Activated CD4-positive, alpha-beta memory T cell treated with anti-CD3 and anti-CD28 coated beads for 36 hours (primary cell): ENCODE measurements at regions not wholly inside any gene's neighbourhood (a gene's known extent, or its start where the extent isn't known, plus 50 kb on each side); places are given as distances from the start of the nearest gene placed in this dataset.

Source experiments
- CTCF ChIA-PET: fragments of 350-600 bp; sonication (Branson Sonifier 250); formaldehyde crosslinking; loops from one replicate; lab custom pipeline; 2021; ENCODE audit warnings: antibody characterized with exemption, inconsistent platforms; lab: Charles Lee
- POLR2A ChIA-PET: fragments of 350-600 bp; sonication (Branson Sonifier 250); formaldehyde crosslinking; loops from one replicate; lab custom pipeline; 2021; ENCODE audit warnings: antibody characterized with exemption; lab: Charles Lee
- DNase-seq: peaks from one replicate; pipeline ENCODE4 v3.0.0-alpha.2; 2020
- H3K27ac Mint-ChIP-seq: one replicate; pipeline ENCODE4 v1.8.0; 2021; ENCODE audit warnings: mixed read lengths
- H3K27me3 Mint-ChIP-seq: one replicate; pipeline ENCODE4 v1.8.0; 2021; ENCODE audit warnings: mixed read lengths
- H3K36me3 Mint-ChIP-seq: one replicate; pipeline ENCODE4 v1.8.0; 2021; ENCODE audit warnings: mixed read lengths
- H3K4me1 Mint-ChIP-seq: one replicate; pipeline ENCODE4 v1.8.0; 2021; ENCODE audit warnings: low read depth, mixed read lengths
- H3K4me3 Mint-ChIP-seq: one replicate; pipeline ENCODE4 v1.8.0; 2021; ENCODE audit warnings: mild to moderate bottlenecking, mixed read lengths
- H3K9me3 Mint-ChIP-seq: one replicate; pipeline ENCODE4 v1.8.0; 2021; ENCODE audit warnings: mixed read lengths
- intact Hi-C: fragments of 100-400 bp; cut with micrococcal nuclease; formaldehyde crosslinking; loops from one replicate; pipeline ENCODE4 v1.15.1; 2023

DNA sequence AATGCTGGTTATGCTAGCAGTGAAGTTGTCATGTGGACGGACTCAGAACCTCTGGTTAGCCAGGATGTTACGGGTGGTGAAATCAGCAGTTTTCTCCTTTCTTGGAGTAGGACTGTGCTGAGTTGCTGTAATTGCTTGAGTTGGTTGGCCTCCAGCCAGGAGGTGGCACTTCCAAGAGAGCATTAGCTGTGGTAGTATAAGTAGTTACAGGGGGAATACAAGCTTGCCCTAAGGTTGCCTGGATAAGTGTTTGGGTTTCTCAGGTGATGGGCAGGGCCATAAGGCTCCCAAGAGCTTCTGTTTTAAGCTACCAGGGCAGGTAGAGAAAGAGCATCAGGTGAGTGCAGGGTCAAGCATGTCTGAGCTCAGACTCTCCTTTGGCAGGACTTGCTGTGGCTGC lies 103.0 kb downstream of the ZNF518B start:
- Mint-ChIP-seq H3K4me3 (no peak overlapping the region), H3K36me3 (no peaks in the 10 kb centered on the region), H3K9me3 (peaks cover 5% of the 10 kb centered on the region), H3K27ac (no peak overlapping the region), H3K27me3 (peaks cover 9% of the 10 kb centered on the region), H3K4me1 (no peaks in the 10 kb centered on the region)
- ChIA-PET CTCF (no interaction called here), POLR2A (no interaction called here)
- intact Hi-C loops, result no loop called here
- DNase-seq, result no peak

GRCh38 chr4:10353110-10353509 lies 104.1 kb downstream of the ZNF518B start:
- Mint-ChIP-seq H3K4me3 (no peak overlapping the region), H3K9me3 (peaks cover 5% of the 10 kb centered on the region)
- CTCF ChIA-PET, result no interaction called here

DNA sequence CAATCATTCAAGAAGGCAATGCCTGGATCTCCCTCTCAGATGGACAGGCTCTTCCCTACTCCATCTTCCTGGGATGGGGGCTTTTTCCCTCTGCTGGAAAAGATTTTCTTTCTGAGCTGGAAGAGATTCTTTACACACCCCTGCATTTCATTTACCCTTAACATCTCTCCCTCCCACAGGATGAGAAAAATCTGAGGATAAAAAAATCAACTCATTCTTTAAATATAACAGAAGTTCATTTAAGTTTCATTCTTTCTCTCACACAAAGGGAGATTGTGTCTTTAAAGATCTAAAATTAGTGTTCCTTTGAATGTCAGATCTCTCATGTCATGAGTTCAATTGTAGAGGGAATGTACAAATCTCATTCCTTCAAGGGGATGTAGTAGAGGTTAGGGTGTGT lies 109.0 kb downstream of the ZNF518B start:
- Mint-ChIP-seq H3K36me3 (no peaks in the 10 kb centered on the region), H3K27ac (no peak overlapping the region), H3K4me1 (no peaks in the 10 kb centered on the region), H3K27me3 (peaks cover 4% of the 10 kb centered on the region), H3K4me3 (no peak overlapping the region), H3K9me3 (peaks cover 5% of the 10 kb centered on the region)
- CTCF ChIA-PET, result no interaction called here
- intact Hi-C loops, result no loop called here
- POLR2A ChIA-PET, result no interaction called here
- DNase-seq, result no peak

More at GRCh38 chr4:10353110-10353509, 104.1 kb downstream of the ZNF518B start:
- POLR2A ChIA-PET, result no interaction called here
- H3K27me3 Mint-ChIP-seq, result peaks cover 5% of the 10 kb centered on the region
- H3K4me1 Mint-ChIP-seq, result no peaks in the 10 kb centered on the region
- H3K36me3 Mint-ChIP-seq, result no peaks in the 10 kb centered on the region
- no peak overlapping the region for H3K27ac Mint-ChIP-seq
- intact Hi-C loops, result no loop called here
- no peak for DNase-seq

DNA sequence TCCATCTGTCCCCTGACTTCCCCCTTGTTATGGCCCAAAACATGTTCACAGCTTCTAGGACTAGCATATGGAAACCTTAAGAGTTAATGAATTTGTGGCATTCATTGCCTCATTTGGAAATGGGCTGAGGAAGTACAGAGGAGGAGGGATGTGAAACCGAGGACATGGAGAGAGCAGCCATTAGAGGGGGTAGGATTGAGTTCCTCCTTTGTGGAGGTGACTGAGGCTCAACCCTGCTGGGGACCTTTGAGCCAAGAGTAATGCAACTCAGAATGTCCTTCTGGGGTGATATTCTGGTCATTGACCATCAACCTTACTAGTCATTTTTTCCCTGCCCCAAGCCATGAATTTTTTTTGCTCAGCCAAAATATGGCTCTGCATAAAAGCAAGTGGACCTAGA lies 109.4 kb downstream of the ZNF518B start:
- intact Hi-C loops, result no loop called here
- ChIA-PET POLR2A (no interaction called here), CTCF (no interaction called here)
- Mint-ChIP-seq H3K9me3 (peaks cover 3% of the 10 kb centered on the region), H3K36me3 (no peaks in the 10 kb centered on the region), H3K4me3 (no peak overlapping the region), H3K27me3 (peaks cover 3% of the 10 kb centered on the region), H3K4me1 (no peaks in the 10 kb centered on the region), H3K27ac (no peak overlapping the region)
- DNase-seq, result no peak

- CTCF ChIA-PET, result no interaction called here
- Mint-ChIP-seq H3K36me3 (no peaks in the 10 kb centered on the region), H3K27me3 (no peaks in the 10 kb centered on the region), H3K9me3 (no peaks in the 10 kb centered on the region), H3K4me1 (no peaks in the 10 kb centered on the region), H3K4me3 (no peak overlapping the region), H3K27ac (no peak overlapping the region)
- POLR2A ChIA-PET, result no interaction called here
- intact Hi-C loops, result no loop called here
- no peak for DNase-seq
Observed at GRCh38 chr4:10347281-10347795, 109.9 kb downstream of the ZNF518B start.

GRCh38 chr4:10346023-10346422 lies 111.2 kb downstream of the ZNF518B start:
- POLR2A ChIA-PET, result no interaction called here
- Mint-ChIP-seq H3K4me3 (no peak overlapping the region), H3K27ac (no peak overlapping the region), H3K27me3 (no peaks in the 10 kb centered on the region), H3K36me3 (no peaks in the 10 kb centered on the region), H3K4me1 (no peaks in the 10 kb centered on the region), H3K9me3 (no peaks in the 10 kb centered on the region)
- intact Hi-C loops, result no loop called here
- CTCF ChIA-PET, result no interaction called here
- DNase-seq, result no peak

- intact Hi-C loops, result no loop called here
- no peaks in the 10 kb centered on the region for H3K4me1 Mint-ChIP-seq
- H3K36me3 Mint-ChIP-seq, result no peaks in the 10 kb centered on the region
- H3K27ac Mint-ChIP-seq, result no peak overlapping the region
- ChIA-PET CTCF (no interaction called here), POLR2A (no interaction called here)
- H3K9me3 Mint-ChIP-seq, result no peaks in the 10 kb centered on the region
- DNase-seq, result no peak
- H3K27me3 Mint-ChIP-seq, result no peaks in the 10 kb centered on the region
- no peak overlapping the region for H3K4me3 Mint-ChIP-seq
Observed at GRCh38 chr4:10345381-10345784, 111.8 kb downstream of the ZNF518B start.

DNA sequence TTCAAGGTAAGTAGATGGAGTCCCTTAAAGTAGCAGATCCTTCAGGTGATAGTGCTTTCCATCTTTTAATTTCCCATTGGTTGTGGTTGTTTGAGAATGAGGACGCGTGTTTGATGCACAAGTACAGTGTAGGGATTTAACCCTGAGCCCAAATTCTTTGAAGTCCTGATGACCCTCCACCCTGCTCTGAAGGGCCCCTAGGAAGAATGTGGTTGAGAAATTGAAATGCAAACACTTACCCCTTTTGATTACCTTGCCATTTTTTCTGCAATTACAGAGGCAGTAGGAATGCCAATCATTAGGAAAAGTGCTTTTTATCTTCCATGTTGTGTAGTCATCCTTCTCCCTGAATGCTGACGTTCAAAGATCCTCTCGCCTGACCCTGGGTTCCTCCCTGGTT lies 112.4 kb downstream of the ZNF518B start:
- Mint-ChIP-seq H3K36me3 (no peaks in the 10 kb centered on the region), H3K4me3 (no peak overlapping the region), H3K4me1 (no peaks in the 10 kb centered on the region), H3K27me3 (no peaks in the 10 kb centered on the region), H3K9me3 (no peaks in the 10 kb centered on the region), H3K27ac (no peak overlapping the region)
- CTCF ChIA-PET, result no interaction called here
- intact Hi-C loops, result no loop called here
- DNase-seq, result no peak
- POLR2A ChIA-PET, result no interaction called here

DNA sequence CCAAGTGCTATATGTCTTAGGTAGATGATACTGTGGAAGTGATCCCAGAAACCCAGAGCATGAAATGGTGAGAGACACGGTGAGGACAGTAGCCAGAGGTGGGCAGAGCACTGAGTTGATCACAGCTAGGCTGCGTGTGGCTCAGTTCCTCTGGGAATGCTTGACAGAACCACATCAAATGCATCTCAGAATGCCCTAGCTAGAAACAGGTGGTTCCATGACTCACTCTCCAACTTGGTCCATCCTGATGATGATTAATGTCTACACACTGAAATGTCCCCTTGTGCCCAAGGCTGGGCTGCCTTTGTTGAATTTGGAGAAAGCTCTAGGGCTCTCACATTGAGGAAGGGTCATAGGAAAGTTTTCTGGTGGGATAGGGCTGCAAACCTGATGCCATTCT lies 113.6 kb downstream of the ZNF518B start:
- CTCF ChIA-PET, result interaction anchor here (1.2 kb wide), 1 partner anchor 195 kb away, joined by 3 read pairs; no protein-coding TSS in a partner anchor
- DNase-seq, result no peak

DNA sequence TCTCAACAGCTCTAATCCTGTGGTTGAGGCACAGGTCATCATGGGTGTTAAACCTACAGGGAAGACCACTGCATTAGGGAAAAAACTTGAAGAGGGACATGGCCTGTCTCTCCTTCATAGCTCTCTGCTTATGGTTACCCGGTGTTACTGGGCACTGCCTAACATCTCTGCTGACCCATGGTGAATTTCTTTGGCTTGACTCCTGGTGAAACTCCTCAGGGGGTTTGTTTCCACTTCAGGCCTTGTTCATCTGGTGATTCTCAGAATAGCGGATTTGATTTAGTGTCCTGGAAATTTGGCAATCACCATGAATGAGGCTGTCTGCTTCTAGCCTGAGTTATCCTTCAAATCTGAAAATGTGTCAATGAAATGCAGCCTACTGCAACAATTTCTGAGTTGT lies 114.4 kb downstream of the ZNF518B start:
- POLR2A ChIA-PET, result no interaction called here
- Mint-ChIP-seq H3K36me3 (no peaks in the 10 kb centered on the region), H3K9me3 (no peaks in the 10 kb centered on the region), H3K4me3 (no peak overlapping the region), H3K4me1 (no peaks in the 10 kb centered on the region), H3K27ac (no peak overlapping the region), H3K27me3 (no peaks in the 10 kb centered on the region)
- no peak for DNase-seq
- intact Hi-C loops, result no loop called here
- CTCF ChIA-PET, result interaction anchor here (1.2 kb wide), 1 partner anchor 196 kb away, joined by 3 read pairs; no protein-coding TSS in a partner anchor

More for the DNA sequence above, 113.6 kb downstream of the ZNF518B start:
- intact Hi-C loops, result no loop called here
- H3K27ac Mint-ChIP-seq, result no peak overlapping the region
- no peaks in the 10 kb centered on the region for H3K36me3 Mint-ChIP-seq
- H3K4me3 Mint-ChIP-seq, result no peak overlapping the region
- POLR2A ChIA-PET, result no interaction called here
- no peaks in the 10 kb centered on the region for H3K9me3 Mint-ChIP-seq
- H3K4me1 Mint-ChIP-seq, result no peaks in the 10 kb centered on the region
- H3K27me3 Mint-ChIP-seq, result no peaks in the 10 kb centered on the region

DNA sequence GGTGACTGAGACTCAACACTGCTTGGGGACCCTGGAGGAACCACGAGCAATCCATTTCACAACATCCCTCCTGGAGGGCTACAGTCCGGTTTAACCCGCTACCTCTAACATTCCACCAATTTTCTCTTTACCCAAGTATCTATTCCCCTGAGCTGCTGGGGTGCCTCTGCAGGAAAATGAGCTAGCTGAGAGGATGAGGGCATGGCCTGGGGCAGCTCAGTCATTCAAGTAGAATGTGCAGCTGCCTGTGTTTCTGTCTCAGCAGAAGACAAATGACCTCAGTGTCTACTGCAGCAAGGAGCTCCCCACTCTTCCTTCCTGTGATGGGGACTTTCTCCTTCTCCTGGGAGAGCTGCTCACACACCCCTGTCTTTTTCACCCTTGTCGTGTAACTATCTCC lies 120.8 kb downstream of the ZNF518B start:
- Mint-ChIP-seq H3K9me3 (no peaks in the 10 kb centered on the region), H3K27ac (no peak overlapping the region), H3K36me3 (no peaks in the 10 kb centered on the region), H3K27me3 (peaks cover 7% of the 10 kb centered on the region), H3K4me3 (no peak overlapping the region), H3K4me1 (no peaks in the 10 kb centered on the region)
- intact Hi-C loops, result no loop called here
- CTCF ChIA-PET, result no interaction called here
- DNase-seq, result no peak
- POLR2A ChIA-PET, result no interaction called here

- no peak overlapping the region for H3K27ac Mint-ChIP-seq
- intact Hi-C loops, result no loop called here
- H3K4me1 Mint-ChIP-seq, result no peaks in the 10 kb centered on the region
- DNase-seq, result no peak
- no peaks in the 10 kb centered on the region for H3K36me3 Mint-ChIP-seq
- ChIA-PET CTCF (no interaction called here), POLR2A (no interaction called here)
- no peak overlapping the region for H3K4me3 Mint-ChIP-seq
- H3K27me3 Mint-ChIP-seq, result peaks cover 7% of the 10 kb centered on the region
- no peaks in the 10 kb centered on the region for H3K9me3 Mint-ChIP-seq
Observed at GRCh38 chr4:10335050-10335449, 122.2 kb downstream of the ZNF518B start.

DNA sequence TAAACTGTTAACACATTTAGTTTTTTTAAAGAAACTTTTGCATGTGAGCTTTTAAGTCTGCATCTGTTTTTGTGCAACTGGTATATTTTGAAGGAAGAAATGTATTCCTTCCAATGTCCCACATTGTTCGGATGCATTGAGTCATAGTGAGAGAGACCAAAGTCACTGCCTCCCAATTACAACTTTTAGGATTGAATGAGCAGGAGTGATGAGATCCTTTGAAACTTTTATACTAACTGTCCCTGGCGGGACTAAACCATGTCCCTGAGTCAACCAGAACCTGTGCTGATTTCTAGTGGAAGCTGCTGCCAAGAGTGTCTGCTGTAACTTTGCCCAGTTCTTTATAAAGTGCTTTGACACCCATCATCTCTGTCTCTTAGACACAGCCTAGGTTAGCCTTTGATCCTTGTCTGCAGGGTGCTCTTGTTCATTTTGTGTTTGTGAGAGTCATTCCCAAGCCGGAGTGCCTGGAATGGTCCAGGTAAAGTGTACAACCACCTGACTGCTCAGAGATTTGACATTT lies 122.7 kb downstream of the ZNF518B start:
- intact Hi-C loops, result no loop called here
- Mint-ChIP-seq H3K4me1 (no peaks in the 10 kb centered on the region), H3K27ac (no peak overlapping the region), H3K9me3 (no peaks in the 10 kb centered on the region), H3K36me3 (no peaks in the 10 kb centered on the region), H3K27me3 (peaks cover 7% of the 10 kb centered on the region), H3K4me3 (no peak overlapping the region)
- CTCF ChIA-PET, result no interaction called here
- POLR2A ChIA-PET, result no interaction called here
- DNase-seq, result no peak
